Stomach smooth muscle (tissue), 2 donors: ENCODE measurements at regions not wholly inside any gene's neighbourhood (a gene's known extent, or its start where the extent isn't known, plus 50 kb on each side); places are given as distances from the start of the nearest gene placed in this dataset.

Experiments
- H3K27ac ChIP-seq: one replicate; pipeline ENCODE4 v1.7.0; 2013; ENCODE audit warnings: mild to moderate bottlenecking, low read length, inconsistent platforms
- H3K27me3 ChIP-seq, 2 donors: one replicate each; pipeline ENCODE4 v1.7.0; 2013; ENCODE audit warnings: low read length in 2 of 2; ENCODE audit not compliant: insufficient read depth in 2 of 2, control insufficient read depth in 1 of 2
- H3K36me3 ChIP-seq, 2 donors: one replicate each; pipeline ENCODE4 v1.7.0; 2013; ENCODE audit warnings: low read length in 2 of 2; ENCODE audit not compliant: control insufficient read depth in 2 of 2, insufficient read depth in 2 of 2
- H3K4me1 ChIP-seq: one replicate; pipeline ENCODE4 v1.7.0; 2013; ENCODE audit warnings: low read length; ENCODE audit not compliant: control insufficient read depth, insufficient read depth
- H3K4me3 ChIP-seq, 2 donors: one replicate each; pipeline ENCODE4 v1.7.0; 2013; ENCODE audit warnings: low read length in 2 of 2
- H3K9ac ChIP-seq, 2 donors: one replicate each; pipeline ENCODE4 v1.7.0; 2013; ENCODE audit warnings: low read length in 2 of 2, mild to moderate bottlenecking in 1 of 2
- H3K9me3 ChIP-seq, 2 donors: one replicate each; pipeline ENCODE4 v1.7.0; 2013; ENCODE audit warnings: low read length in 2 of 2; ENCODE audit not compliant: control insufficient read depth in 2 of 2
- donor health status: healthy.
- donor health status: Pancreatic carcinoma.

DNA sequence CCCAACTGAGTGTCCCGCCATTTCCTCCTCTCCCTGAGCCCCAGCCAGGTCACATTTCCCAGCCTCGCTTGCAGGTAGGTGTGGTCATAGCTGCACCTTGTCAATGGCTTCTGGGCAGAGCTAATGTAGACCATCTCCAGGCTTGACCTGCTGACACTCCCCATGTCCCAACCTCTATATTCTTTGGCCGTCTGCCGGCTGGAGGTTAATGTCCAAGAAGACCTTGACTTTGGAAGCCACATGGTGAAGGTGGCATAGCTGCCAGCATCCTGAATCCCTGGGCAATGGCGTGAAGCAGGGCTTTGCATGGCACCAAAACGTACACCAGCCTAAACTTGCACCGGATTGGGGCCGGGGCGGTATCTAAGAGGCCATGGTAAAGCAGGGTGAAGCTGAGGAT lies 88.3 kb downstream of the SPP2 start:
- Histone ChIP-seq H3K36me3 (no peaks in the 10 kb centered on the region), H3K4me3 (no peak overlapping the region), H3K27me3 (peaks cover 0 to 10% of the 10 kb centered on the region in 2 donors), H3K9ac (no peak overlapping the region), H3K4me1 (no peaks in the 10 kb centered on the region), H3K9me3 (no peaks in the 10 kb centered on the region), H3K27ac (no peak overlapping the region)

DNA sequence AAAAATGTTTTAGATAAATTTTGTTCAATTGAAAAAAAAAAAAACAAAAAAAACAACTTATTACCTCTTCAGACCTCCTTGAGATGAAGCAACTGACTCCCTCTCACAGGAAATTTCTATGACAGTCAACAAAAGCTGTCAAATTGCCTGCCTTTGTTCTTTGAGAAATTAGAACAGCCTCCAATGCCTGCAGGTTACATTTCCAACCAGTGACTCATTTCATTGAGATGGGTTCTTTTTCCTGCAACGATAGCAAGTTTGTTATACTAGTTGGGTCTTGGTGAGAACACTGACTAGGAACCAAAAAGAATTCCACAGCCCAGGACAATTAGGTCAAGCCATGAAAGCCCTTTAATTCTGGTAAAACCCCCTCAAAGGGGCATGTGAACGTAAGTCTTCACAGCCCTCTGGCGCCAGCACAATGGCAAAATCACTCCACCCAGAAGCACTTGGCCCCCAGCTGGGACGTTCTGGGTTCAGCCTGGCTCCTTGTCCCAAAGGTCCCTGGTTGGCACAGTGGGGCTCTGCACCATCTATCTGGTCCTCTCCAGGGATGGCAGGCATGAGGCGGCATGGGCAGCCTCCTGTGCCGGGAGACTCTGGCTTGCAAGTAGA lies 87.0 kb downstream of the SPP2 start:
- Histone ChIP-seq H3K27ac (no peak overlapping the region), H3K4me1 (no peaks in the 10 kb centered on the region), H3K9me3 (no peaks in the 10 kb centered on the region), H3K4me3 (no peak overlapping the region), H3K9ac (no peak overlapping the region), H3K36me3 (no peaks in the 10 kb centered on the region), H3K27me3 (peaks cover 0 to 12% of the 10 kb centered on the region in 2 donors)

GRCh38 chr2:234136461-234136860 lies 86.0 kb downstream of the SPP2 start:
- no peaks in the 10 kb centered on the region for H3K4me1 ChIP-seq
- H3K27ac ChIP-seq = no peak overlapping the region
- no peaks in the 10 kb centered on the region for H3K9me3 ChIP-seq
- peaks cover 0 to 12% of the 10 kb centered on the region in 2 donors for H3K27me3 ChIP-seq
- H3K36me3 ChIP-seq = no peaks in the 10 kb centered on the region
- H3K4me3 ChIP-seq = no peak overlapping the region
- no peak overlapping the region for H3K9ac ChIP-seq

- H3K9me3 ChIP-seq = no peaks in the 10 kb centered on the region
- no peaks in the 10 kb centered on the region for H3K36me3 ChIP-seq
- peaks cover 0 to 12% of the 10 kb centered on the region in 2 donors for H3K27me3 ChIP-seq
- no peaks in the 10 kb centered on the region for H3K4me1 ChIP-seq
- H3K4me3 ChIP-seq = no peak overlapping the region
- no peak overlapping the region for H3K27ac ChIP-seq
- H3K9ac ChIP-seq = no peak overlapping the region
These were observed 85.3 kb downstream of the SPP2 start for GRCh38 chr2:234135750-234136221.

- peaks cover 0 to 15% of the 10 kb centered on the region in 2 donors for H3K27me3 ChIP-seq
- H3K36me3 ChIP-seq = no peaks in the 10 kb centered on the region
- H3K4me3 ChIP-seq = no peak overlapping the region
- no peak overlapping the region for H3K27ac ChIP-seq
- H3K9me3 ChIP-seq = no peaks in the 10 kb centered on the region
- no peak overlapping the region for H3K9ac ChIP-seq
- no peaks in the 10 kb centered on the region for H3K4me1 ChIP-seq
These were observed 84.0 kb downstream of the SPP2 start for GRCh38 chr2:234134496-234134895.

DNA sequence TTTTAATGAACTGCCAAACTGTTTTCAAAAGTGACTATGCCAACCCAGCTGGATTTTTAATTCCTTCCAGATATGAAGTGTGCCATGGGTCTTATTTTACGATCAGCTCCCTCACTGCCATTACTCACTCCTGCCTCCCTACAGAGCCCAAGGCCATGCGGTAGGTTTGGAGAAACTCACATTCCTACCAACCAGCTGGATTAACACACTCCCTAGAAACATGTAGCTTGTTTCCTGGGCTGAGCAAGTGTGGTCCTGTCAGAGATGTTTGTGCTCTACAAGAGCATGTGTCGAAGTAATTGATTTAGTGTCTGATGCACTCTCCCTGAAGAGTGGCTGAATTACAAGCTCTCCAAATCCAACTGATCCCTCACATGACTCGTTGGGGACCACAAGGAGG lies 82.5 kb downstream of the SPP2 start:
- Histone ChIP-seq H3K4me3 (no peak overlapping the region), H3K27ac (no peak overlapping the region), H3K4me1 (no peaks in the 10 kb centered on the region), H3K9me3 (no peaks in the 10 kb centered on the region), H3K9ac (no peak overlapping the region), H3K27me3 (peaks cover 0 to 13% of the 10 kb centered on the region in 2 donors), H3K36me3 (no peaks in the 10 kb centered on the region)

GRCh38 chr2:234130777-234131181 lies 80.3 kb downstream of the SPP2 start:
- no peak overlapping the region for H3K9ac ChIP-seq
- H3K36me3 ChIP-seq = no peaks in the 10 kb centered on the region
- peaks cover 0 to 13% of the 10 kb centered on the region in 2 donors for H3K27me3 ChIP-seq
- no peaks in the 10 kb centered on the region for H3K9me3 ChIP-seq
- no peak overlapping the region for H3K27ac ChIP-seq
- H3K4me1 ChIP-seq = no peaks in the 10 kb centered on the region
- H3K4me3 ChIP-seq = no peak overlapping the region

GRCh38 chr2:234128606-234129005 lies 78.1 kb downstream of the SPP2 start:
- Histone ChIP-seq H3K27ac (no peak overlapping the region), H3K9ac (no peak overlapping the region), H3K4me3 (no peak overlapping the region), H3K9me3 (no peaks in the 10 kb centered on the region), H3K27me3 (peaks cover 0 to 7% of the 10 kb centered on the region in 2 donors), H3K4me1 (no peaks in the 10 kb centered on the region), H3K36me3 (no peaks in the 10 kb centered on the region)
